CD14-positive monocyte (primary cell): ENCODE measurements at regions not wholly inside any gene's neighbourhood (a gene's known extent, or its start where the extent isn't known, plus 50 kb on each side); places are given as distances from the start of the nearest gene placed in this dataset.

Experiments
- DNase-seq, 3 donors: peaks; one replicate each; pipeline ENCODE4 v3.0.0-alpha.2; 2011 to 2022
- H2AFZ ChIP-seq: 2 replicates; pipeline ENCODE4 v1.6.0; 2012; ENCODE audit warnings: mild to moderate bottlenecking, low read depth, low read length, inconsistent platforms; ENCODE audit not compliant: insufficient read depth, poor library complexity, severe bottlenecking
- H3K27ac ChIP-seq, 2 donors: 1 replicate in 1 of 2; 2 replicates in 1 of 2; pipeline ENCODE4 v1.5.1; 2012 to 2013; ENCODE audit warnings: low read length in 2 of 2, control low read depth in 1 of 2, inconsistent platforms in 1 of 2, low read depth in 1 of 2, mild to moderate bottlenecking in 1 of 2
- H3K27me3 ChIP-seq, 2 donors: one replicate each; pipeline versions ENCODE4 v1.6.0 to v1.6.1; 2011 to 2013; ENCODE audit warnings: low read length in 2 of 2; ENCODE audit not compliant: control insufficient read depth in 2 of 2, insufficient read depth in 2 of 2
- H3K36me3 ChIP-seq, 2 donors: replicated peaks in 1 of 2; 1 replicate in 1 of 2; 2 replicates in 1 of 2; pipeline versions ENCODE4 v1.5.1 to v1.6.1; 2012 to 2013; ENCODE audit warnings: low read length in 2 of 2, control low read depth in 1 of 2, inconsistent platforms in 1 of 2, mild to moderate bottlenecking in 1 of 2; ENCODE audit not compliant: insufficient read depth in 2 of 2, control insufficient read depth in 1 of 2
- H3K4me1 ChIP-seq, 2 donors: 1 replicate in 1 of 2; 2 replicates in 1 of 2; pipeline versions ENCODE4 v1.5.1 to v1.6.1; 2012 to 2013; ENCODE audit warnings: low read length in 2 of 2, control low read depth in 1 of 2, inconsistent platforms in 1 of 2, mild to moderate bottlenecking in 1 of 2, moderate library complexity in 1 of 2; ENCODE audit not compliant: insufficient read depth in 2 of 2, control insufficient read depth in 1 of 2
- H3K4me2 ChIP-seq: replicated peaks from 2 replicates; pipeline ENCODE3; 2012; ENCODE audit warnings: low read length, moderate library complexity, mild to moderate bottlenecking; ENCODE audit not compliant: poor library complexity, severe bottlenecking; ENCODE audit errors: extremely low read depth
- H3K4me3 ChIP-seq, 3 experiments: fragments of 200-600 bp in 1 of 3; sonication (generic) in 1 of 3; replicated peaks in 1 of 3; 1 replicate in 2 of 3; 2 replicates in 1 of 3; pipeline ENCODE4 v1.5.1; 2011 to 2013; ENCODE audit warnings: low read length in 3 of 3, mild to moderate bottlenecking in 3 of 3, control low read depth in 2 of 3, low read depth in 2 of 3, inconsistent platforms in 1 of 3, moderate library complexity in 1 of 3
- H3K79me2 ChIP-seq: 2 replicates; pipeline ENCODE4 v1.6.0; 2012; ENCODE audit warnings: mild to moderate bottlenecking, control low read depth, inconsistent platforms, low read length, moderate library complexity; ENCODE audit not compliant: insufficient read depth
- H3K9ac ChIP-seq: 2 replicates; pipeline ENCODE4 v1.6.0; 2017; ENCODE audit warnings: low read length, mild to moderate bottlenecking; ENCODE audit not compliant: insufficient read depth, poor library complexity, severe bottlenecking
- H3K9me3 ChIP-seq, 2 donors: replicated peaks in 1 of 2; 1 replicate in 1 of 2; 2 replicates in 1 of 2; pipeline versions ENCODE4 v1.5.1 to v1.6.1; 2012 to 2013; ENCODE audit warnings: low read length in 2 of 2, control low read depth in 1 of 2; ENCODE audit not compliant: control insufficient read depth in 1 of 2, insufficient read depth in 1 of 2
- H4K20me1 ChIP-seq: 2 replicates; pipeline ENCODE4 v1.6.0; 2012; ENCODE audit warnings: mild to moderate bottlenecking, low read length, control low read depth, moderate library complexity; ENCODE audit not compliant: insufficient read depth
- H3K27ac Mint-ChIP-seq, 7 donors: one replicate each; pipeline ENCODE4 v1.8.0; 2020; ENCODE audit warnings: mild to moderate bottlenecking in 7 of 7, mixed read lengths in 7 of 7, moderate library complexity in 6 of 7, inconsistent platforms in 2 of 7
- H3K27me3 Mint-ChIP-seq, 3 donors: one replicate each; pipeline ENCODE4 v1.8.0; 2021 to 2022; ENCODE audit warnings: low read depth in 3 of 3, mild to moderate bottlenecking in 3 of 3, mixed read lengths in 3 of 3, moderate library complexity in 3 of 3, inconsistent platforms in 1 of 3
- H3K36me3 Mint-ChIP-seq, 2 donors: one replicate each; pipeline ENCODE4 v1.8.0; 2020; ENCODE audit warnings: mixed read lengths in 2 of 2, inconsistent platforms in 1 of 2, mild to moderate bottlenecking in 1 of 2
- H3K4me1 Mint-ChIP-seq: one replicate; pipeline ENCODE4 v1.8.0; 2020; ENCODE audit warnings: mild to moderate bottlenecking, mixed read lengths
- H3K4me3 Mint-ChIP-seq, 2 donors: one replicate each; pipeline ENCODE4 v1.8.0; 2020; ENCODE audit warnings: mild to moderate bottlenecking in 2 of 2, mixed read lengths in 2 of 2, moderate library complexity in 1 of 2
- H3K9me3 Mint-ChIP-seq, 7 donors: one replicate each; pipeline ENCODE4 v1.8.0; 2020 to 2022; ENCODE audit warnings: mixed read lengths in 7 of 7, mild to moderate bottlenecking in 6 of 7, moderate library complexity in 6 of 7, inconsistent platforms in 2 of 7
- WGBS: methylation state at CpG from one replicate; pipeline ENCODE4 v1.1.5; 2013; ENCODE audit warnings: missing lambda C conversion rate; ENCODE audit not compliant: insufficient coverage; 5-methylcytosine and 5-hydroxymethylcytosine counted together
- intact Hi-C, 2 donors: fragments of 100-400 bp; cut with micrococcal nuclease; formaldehyde crosslinking; loops; one replicate each; pipeline versions ENCODE4 v1.15.0 to v1.15.1; 2023
- TF ChIP-seq, protein P1 (sequence below): fragments of 200-600 bp; IDR thresholded peaks from one replicate; pipeline ENCODE4 v1.8.0; 2022; ENCODE audit warnings: antibody characterized with exemption, mild to moderate bottlenecking

GRCh38 chr15:93462690-93463089 lies 373.7 kb upstream of the RGMA start:
- TF ChIP-seq, protein P1, sequence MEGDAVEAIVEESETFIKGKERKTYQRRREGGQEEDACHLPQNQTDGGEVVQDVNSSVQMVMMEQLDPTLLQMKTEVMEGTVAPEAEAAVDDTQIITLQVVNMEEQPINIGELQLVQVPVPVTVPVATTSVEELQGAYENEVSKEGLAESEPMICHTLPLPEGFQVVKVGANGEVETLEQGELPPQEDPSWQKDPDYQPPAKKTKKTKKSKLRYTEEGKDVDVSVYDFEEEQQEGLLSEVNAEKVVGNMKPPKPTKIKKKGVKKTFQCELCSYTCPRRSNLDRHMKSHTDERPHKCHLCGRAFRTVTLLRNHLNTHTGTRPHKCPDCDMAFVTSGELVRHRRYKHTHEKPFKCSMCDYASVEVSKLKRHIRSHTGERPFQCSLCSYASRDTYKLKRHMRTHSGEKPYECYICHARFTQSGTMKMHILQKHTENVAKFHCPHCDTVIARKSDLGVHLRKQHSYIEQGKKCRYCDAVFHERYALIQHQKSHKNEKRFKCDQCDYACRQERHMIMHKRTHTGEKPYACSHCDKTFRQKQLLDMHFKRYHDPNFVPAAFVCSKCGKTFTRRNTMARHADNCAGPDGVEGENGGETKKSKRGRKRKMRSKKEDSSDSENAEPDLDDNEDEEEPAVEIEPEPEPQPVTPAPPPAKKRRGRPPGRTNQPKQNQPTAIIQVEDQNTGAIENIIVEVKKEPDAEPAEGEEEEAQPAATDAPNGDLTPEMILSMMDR, result no peak
- no peaks in the 10 kb centered on the region for H4K20me1 ChIP-seq
- no peak overlapping the region for H3K4me2 ChIP-seq
- Mint-ChIP-seq H3K4me1 (no peaks in the 10 kb centered on the region), H3K27me3 (peaks cover 5 to 6% (median 6%) of the 10 kb centered on the region in 3 donors), H3K27ac (no peak overlapping the region), H3K4me3 (no peak overlapping the region), H3K36me3 (no peaks in the 10 kb centered on the region), H3K9me3 (peaks cover 0 to 5% (median 0%) of the 10 kb centered on the region in 7 donors)
- no peak overlapping the region for H2AFZ ChIP-seq
- no peak for DNase-seq
- no peak overlapping the region for H3K9ac ChIP-seq
- no peaks in the 10 kb centered on the region for H3K79me2 ChIP-seq
- intact Hi-C loops, result no loop called here
- no peaks in the 10 kb centered on the region for H3K9me3 ChIP-seq
- no peaks in the 10 kb centered on the region for H3K36me3 ChIP-seq
- no peaks in the 10 kb centered on the region for H3K4me1 ChIP-seq
- no peak overlapping the region for H3K27ac ChIP-seq
- WGBS, result 85% methylated on average over 4 of the region's 4 CpGs
- no peaks in the 10 kb centered on the region for H3K27me3 ChIP-seq
- no peak overlapping the region for H3K4me3 ChIP-seq

GRCh38 chr15:93460717-93461116 lies 371.7 kb upstream of the RGMA start:
- no peaks in the 10 kb centered on the region for H3K4me1 Mint-ChIP-seq
- H3K4me1 ChIP-seq, result no peaks in the 10 kb centered on the region

More at GRCh38 chr15:93460717-93461116, 371.7 kb upstream of the RGMA start:
- no peak overlapping the region for H3K4me3 ChIP-seq
- H3K36me3 Mint-ChIP-seq, result no peaks in the 10 kb centered on the region
- H3K4me2 ChIP-seq, result no peak overlapping the region
- H3K4me3 Mint-ChIP-seq, result no peak overlapping the region
- no peak overlapping the region for H2AFZ ChIP-seq
- peaks cover 0 to 5% (median 0%) of the 10 kb centered on the region in 7 donors for H3K9me3 Mint-ChIP-seq
- intact Hi-C loops, result no loop called here
- H3K9me3 ChIP-seq, result no peaks in the 10 kb centered on the region
- no peak for DNase-seq
- no peaks in the 10 kb centered on the region for H3K36me3 ChIP-seq
- no peak overlapping the region for H3K27ac ChIP-seq
- H3K27me3 ChIP-seq, result no peaks in the 10 kb centered on the region
- TF ChIP-seq, protein P1, result no peak
- H3K27me3 Mint-ChIP-seq, result peaks cover 4 to 5% (median 4%) of the 10 kb centered on the region in 3 donors
- no peaks in the 10 kb centered on the region for H3K79me2 ChIP-seq
- H3K9ac ChIP-seq, result no peak overlapping the region
- H4K20me1 ChIP-seq, result no peaks in the 10 kb centered on the region
- H3K27ac Mint-ChIP-seq, result no peak overlapping the region
